Large intestine (tissue), 3 donors: ENCODE measurements at regions not wholly inside any gene's neighbourhood (a gene's known extent, or its start where the extent isn't known, plus 50 kb on each side); places are given as distances from the start of the nearest gene placed in this dataset.

Source experiments
- DNase-seq, 2 donors: peaks; one replicate each; pipeline versions ENCODE4 v3.0.0 to v3.0.0-alpha.2; 2013
- H3K27ac ChIP-seq: one replicate; pipeline ENCODE4 v1.5.1; 2013; ENCODE audit warnings: low read length
- H3K27me3 ChIP-seq: 2 replicates; pipeline ENCODE4 v1.6.1; 2013; ENCODE audit warnings: low read length; ENCODE audit not compliant: control insufficient read depth, insufficient read depth
- H3K36me3 ChIP-seq: 2 replicates; pipeline ENCODE4 v1.6.1; 2013; ENCODE audit warnings: low read length; ENCODE audit not compliant: control insufficient read depth, insufficient read depth
- H3K4me1 ChIP-seq: one replicate; pipeline ENCODE4 v1.6.1; 2013; ENCODE audit warnings: low read length; ENCODE audit not compliant: control insufficient read depth, insufficient read depth
- H3K4me3 ChIP-seq: one replicate; pipeline ENCODE4 v1.5.1; 2013; ENCODE audit warnings: low read length
- H3K9me3 ChIP-seq: one replicate; pipeline ENCODE4 v1.6.1; 2013; ENCODE audit warnings: mild to moderate bottlenecking, low read depth, low read length, moderate library complexity; ENCODE audit not compliant: control insufficient read depth
- WGBS: methylation state at CpG from one replicate; pipeline ENCODE4 v1.1.5; 2013; ENCODE audit warnings: low lambda C conversion rate; ENCODE audit not compliant: insufficient coverage; 5-methylcytosine and 5-hydroxymethylcytosine counted together

DNA sequence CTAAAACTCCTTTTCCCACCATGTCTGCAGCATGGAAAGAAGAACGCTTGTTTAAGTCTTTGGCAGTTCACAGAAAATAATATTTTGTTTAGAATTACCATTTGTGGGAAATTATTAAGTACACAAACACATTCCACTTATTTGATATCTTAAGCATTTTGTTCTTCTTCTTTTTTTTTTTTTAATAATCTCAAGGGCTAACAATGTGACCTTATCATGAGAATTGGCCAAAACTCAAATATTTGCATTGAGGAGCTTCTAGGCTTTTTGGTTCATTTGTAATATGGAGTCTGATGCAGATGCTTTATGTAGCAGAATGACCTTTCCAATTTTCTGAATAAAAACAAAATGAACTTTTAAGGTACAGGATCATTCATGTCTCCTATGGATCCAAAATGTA lies 555.0 kb downstream of the ZEB2 start:
- DNase-seq = no peak
- no peaks in the 10 kb centered on the region for H3K36me3 ChIP-seq
- 80% methylated on average over 1 of the region's 1 CpG for WGBS
- H3K4me3 ChIP-seq = no peak overlapping the region
- H3K27ac ChIP-seq = no peak overlapping the region
- H3K4me1 ChIP-seq = no peaks in the 10 kb centered on the region
- no peaks in the 10 kb centered on the region for H3K9me3 ChIP-seq
- no peaks in the 10 kb centered on the region for H3K27me3 ChIP-seq

DNA sequence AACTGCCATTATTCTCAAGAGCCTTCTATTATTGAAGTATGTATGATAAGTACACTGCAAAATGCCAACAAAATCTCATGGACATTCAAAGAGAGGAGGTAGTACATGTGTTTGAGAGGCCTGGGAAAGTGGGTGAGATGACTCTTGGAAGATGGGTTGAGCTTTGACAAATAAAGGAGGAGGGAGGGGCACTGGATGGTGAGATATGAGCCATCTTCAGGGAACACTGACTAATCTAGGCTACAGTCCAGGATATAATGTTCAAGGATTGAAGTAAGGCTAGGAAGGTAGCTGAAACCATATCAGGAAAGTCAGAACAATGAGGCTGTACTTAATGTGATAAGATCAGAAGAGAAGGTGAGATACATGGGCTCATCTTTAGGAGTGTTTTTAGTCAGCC lies 559.7 kb downstream of the ZEB2 start:
- Histone ChIP-seq H3K4me1 (no peaks in the 10 kb centered on the region), H3K27ac (no peak overlapping the region), H3K9me3 (no peaks in the 10 kb centered on the region), H3K36me3 (no peaks in the 10 kb centered on the region), H3K27me3 (no peaks in the 10 kb centered on the region), H3K4me3 (no peak overlapping the region)
- DNase-seq = no peak

DNA sequence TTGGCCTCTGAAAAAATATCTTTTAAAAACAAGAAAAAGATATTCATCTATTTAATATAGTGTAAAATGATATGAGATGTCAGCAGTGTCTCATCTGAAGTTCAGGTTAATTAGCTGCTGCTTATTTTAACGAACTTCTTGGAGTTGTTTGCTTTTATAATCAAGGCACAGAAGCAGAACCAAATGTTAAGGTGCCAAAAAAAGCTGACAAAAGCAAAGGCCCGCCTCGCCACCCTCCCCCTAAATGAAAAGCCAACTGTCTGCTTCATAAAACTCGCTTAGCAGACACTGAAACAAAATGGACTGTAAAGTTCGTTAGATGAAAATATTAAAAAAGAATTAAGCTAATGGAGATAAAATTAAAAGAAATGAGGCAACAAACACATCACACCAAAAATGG lies 562.6 kb downstream of the ZEB2 start:
- Histone ChIP-seq H3K9me3 (no peaks in the 10 kb centered on the region), H3K27ac (no peak overlapping the region), H3K36me3 (no peaks in the 10 kb centered on the region), H3K4me3 (no peak overlapping the region), H3K4me1 (no peaks in the 10 kb centered on the region), H3K27me3 (no peaks in the 10 kb centered on the region)
- 92% methylated on average over 2 of the region's 5 CpGs for WGBS
- no peak for DNase-seq

DNA sequence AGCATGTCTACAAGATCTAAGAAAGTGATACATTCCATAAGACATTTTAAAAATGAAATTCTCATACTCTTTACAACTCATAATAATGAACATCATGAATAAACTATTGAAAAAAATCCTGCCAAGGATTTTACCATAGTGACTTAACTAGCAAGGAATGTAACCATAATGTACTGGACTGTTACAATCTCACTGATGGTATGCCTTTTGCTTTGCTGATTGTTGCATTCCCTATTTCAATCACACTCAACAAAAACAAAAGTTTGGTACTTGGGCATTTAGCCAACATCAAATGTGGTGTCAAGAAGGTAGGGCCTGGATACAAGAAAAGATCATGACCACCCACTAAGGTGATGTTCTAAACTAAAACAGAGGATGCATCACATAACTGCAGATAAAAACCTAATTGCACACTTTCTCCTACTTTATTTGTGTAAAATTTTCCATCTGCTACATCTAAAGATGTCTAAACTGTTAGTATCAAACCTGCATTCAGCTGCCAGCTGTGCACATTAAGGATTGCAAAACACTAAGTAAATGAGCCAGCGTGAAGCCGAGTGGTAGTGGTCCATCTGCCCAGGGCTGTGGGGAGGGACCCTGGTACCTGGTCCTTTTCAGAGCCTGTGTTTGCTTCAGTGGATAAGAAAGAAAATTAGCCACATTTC lies 564.4 kb downstream of the ZEB2 start:
- Histone ChIP-seq H3K36me3 (no peaks in the 10 kb centered on the region), H3K27me3 (no peaks in the 10 kb centered on the region), H3K9me3 (no peaks in the 10 kb centered on the region), H3K4me1 (no peaks in the 10 kb centered on the region), H3K27ac (no peak overlapping the region), H3K4me3 (no peak overlapping the region)
- WGBS = no CpG with 5 or more reads among the region's 2 CpGs
- DNase-seq = no peak

GRCh38 chr2:143954844-143955243 lies 565.1 kb downstream of the ZEB2 start:
- Histone ChIP-seq H3K4me3 (no peak overlapping the region), H3K4me1 (no peaks in the 10 kb centered on the region), H3K27me3 (no peaks in the 10 kb centered on the region), H3K36me3 (no peaks in the 10 kb centered on the region), H3K9me3 (no peaks in the 10 kb centered on the region), H3K27ac (no peak overlapping the region)
- no CpG with 5 or more reads among the region's 2 CpGs for WGBS
- DNase-seq = no peak

- 94% methylated on average over 3 of the region's 4 CpGs for WGBS
- Histone ChIP-seq H3K4me1 (no peaks in the 10 kb centered on the region), H3K27me3 (no peaks in the 10 kb centered on the region), H3K27ac (no peak overlapping the region), H3K36me3 (no peaks in the 10 kb centered on the region), H3K4me3 (no peak overlapping the region), H3K9me3 (no peaks in the 10 kb centered on the region)
- no peak for DNase-seq
These were observed 565.7 kb downstream of the ZEB2 start for GRCh38 chr2:143954186-143954585.

DNA sequence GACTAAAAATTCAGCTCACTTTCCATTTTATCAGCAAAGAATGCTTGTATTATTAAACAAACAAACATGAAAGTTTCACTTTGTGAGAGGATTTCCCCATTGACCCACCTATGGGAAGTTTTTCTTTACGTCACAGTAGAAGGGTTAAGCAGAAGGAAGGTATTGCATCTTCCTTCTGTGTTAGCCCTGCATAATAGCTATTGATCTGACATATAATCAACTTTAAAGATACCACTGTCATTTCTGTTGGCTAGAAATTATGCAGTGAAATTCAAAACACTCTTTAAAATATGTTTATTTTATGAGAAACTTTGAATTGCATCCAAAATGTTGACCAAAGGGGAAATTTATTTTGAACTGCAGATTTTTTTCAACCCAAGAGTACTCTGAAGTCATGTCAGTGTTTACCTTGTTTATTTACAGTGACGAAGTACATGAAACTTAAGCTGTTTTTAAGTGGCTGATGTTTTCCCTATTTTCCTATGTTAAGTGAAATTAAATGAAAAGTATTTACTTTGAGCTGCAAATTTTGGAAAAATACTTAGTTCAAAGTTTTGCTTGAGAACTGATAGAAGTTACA lies 566.4 kb downstream of the ZEB2 start:
- no peaks in the 10 kb centered on the region for H3K27me3 ChIP-seq
- H3K9me3 ChIP-seq = no peaks in the 10 kb centered on the region
- H3K27ac ChIP-seq = peak overlapping the region; percentile 18
- 100% methylated on average over 1 of the region's 2 CpGs for WGBS
- no peak for DNase-seq
- no peak overlapping the region for H3K4me3 ChIP-seq
- no peaks in the 10 kb centered on the region for H3K36me3 ChIP-seq
- H3K4me1 ChIP-seq = no peaks in the 10 kb centered on the region

DNA sequence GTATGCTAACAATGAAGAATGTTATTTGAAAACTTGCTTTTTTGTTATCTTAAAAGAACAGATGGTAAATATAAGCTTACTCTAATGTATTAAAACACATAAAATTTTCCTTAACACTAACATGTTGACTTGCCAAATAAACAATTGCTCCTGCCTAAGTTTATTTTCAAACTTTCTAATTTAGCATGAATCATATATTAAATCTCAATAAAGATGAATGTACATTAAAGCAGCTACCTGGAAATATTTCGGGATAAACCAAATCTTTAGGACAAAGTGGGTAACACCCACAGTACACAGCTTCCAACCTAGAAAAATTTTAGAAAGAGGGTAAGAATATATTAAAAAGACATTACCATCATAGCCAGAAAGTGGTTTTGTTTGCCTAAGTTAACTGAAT lies 567.4 kb downstream of the ZEB2 start:
- H3K27me3 ChIP-seq = no peaks in the 10 kb centered on the region
- no peaks in the 10 kb centered on the region for H3K9me3 ChIP-seq
- no peak overlapping the region for H3K4me3 ChIP-seq
- H3K36me3 ChIP-seq = no peaks in the 10 kb centered on the region
- whole genome bisulfite sequencing = 100% methylated on average over 1 of the region's 1 CpG
- no peaks in the 10 kb centered on the region for H3K4me1 ChIP-seq
- no peak overlapping the region for H3K27ac ChIP-seq
- no peak for DNase-seq

- DNase-seq = peak in 1 of 2 donors; percentile 7
- Histone ChIP-seq H3K4me3 (no peak overlapping the region), H3K27ac (no peak overlapping the region), H3K4me1 (no peaks in the 10 kb centered on the region), H3K27me3 (no peaks in the 10 kb centered on the region), H3K9me3 (no peaks in the 10 kb centered on the region), H3K36me3 (peaks cover 5% of the 10 kb centered on the region)
- WGBS = 50% methylated on average over 2 of the region's 2 CpGs
These were observed 569.2 kb downstream of the ZEB2 start for GRCh38 chr2:143950704-143951103.

DNA sequence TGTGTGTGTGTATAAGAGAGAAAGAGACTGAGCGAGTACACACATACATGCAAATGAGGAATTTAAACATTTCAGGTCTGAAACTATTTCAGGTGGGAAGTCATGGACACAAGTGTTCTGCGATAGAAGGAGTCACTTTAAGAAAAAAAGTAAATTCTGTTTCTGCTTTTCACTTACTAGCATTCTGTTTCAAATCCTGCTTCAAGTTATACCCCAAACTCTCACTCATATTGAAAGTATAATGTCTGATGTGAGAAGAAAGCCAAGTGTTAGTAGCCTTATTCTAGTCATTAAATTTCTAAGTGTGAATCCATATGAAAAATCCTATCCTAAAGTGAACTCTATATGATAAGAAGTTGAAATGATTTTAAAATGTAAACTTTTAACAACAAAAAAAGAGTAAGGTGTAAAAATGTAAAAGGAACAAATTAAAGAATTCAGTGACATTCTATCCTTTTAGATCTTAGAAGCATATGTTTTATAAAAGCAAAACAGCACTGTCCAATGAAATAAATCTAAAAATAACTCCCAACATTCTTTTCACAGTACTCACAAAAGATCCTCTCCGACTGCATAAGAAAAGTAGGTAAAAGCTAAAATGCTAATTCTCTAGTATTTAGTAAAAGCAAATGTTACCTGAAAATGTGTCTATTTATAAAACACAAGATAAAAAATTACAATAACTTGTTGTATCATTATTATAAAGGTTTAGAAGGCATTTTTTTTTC lies 570.6 kb downstream of the ZEB2 start:
- Histone ChIP-seq H3K27me3 (no peaks in the 10 kb centered on the region), H3K4me1 (no peaks in the 10 kb centered on the region), H3K27ac (no peak overlapping the region), H3K4me3 (no peak overlapping the region), H3K36me3 (peaks cover 5% of the 10 kb centered on the region), H3K9me3 (no peaks in the 10 kb centered on the region)
- no peak for DNase-seq
- WGBS = 100% methylated on average over 2 of the region's 3 CpGs

GRCh38 chr2:143948710-143949109 lies 571.2 kb downstream of the ZEB2 start:
- peaks cover 5% of the 10 kb centered on the region for H3K36me3 ChIP-seq
- no peak overlapping the region for H3K4me3 ChIP-seq
- no peaks in the 10 kb centered on the region for H3K27me3 ChIP-seq
- WGBS = 100% methylated on average over 2 of the region's 2 CpGs
- DNase-seq = no peak
- H3K4me1 ChIP-seq = no peaks in the 10 kb centered on the region
- no peak overlapping the region for H3K27ac ChIP-seq
- no peaks in the 10 kb centered on the region for H3K9me3 ChIP-seq
